ENCODE measurements at regions not wholly inside any gene's neighbourhood (a gene's known extent, or its start where the extent isn't known, plus 50 kb on each side); places are given as distances from the start of the nearest gene placed in this dataset.
"Not testable (repeated sequence)": the region's sequence is repeated elsewhere in the genome, so short reads cannot be mapped to it uniquely, and the experiment has no call there.

- no peaks in the 10 kb centered on the region for H3K4me1 Mint-ChIP-seq
- H3K27me3 Mint-ChIP-seq, result no peaks in the 10 kb centered on the region
- no peak for DNase-seq
- H3K27ac Mint-ChIP-seq, result no peak overlapping the region
- no peaks in the 10 kb centered on the region for H3K36me3 Mint-ChIP-seq
- H3K9me3 Mint-ChIP-seq, result peaks cover 9% of the 10 kb centered on the region
- no peak overlapping the region for H3K4me3 Mint-ChIP-seq
These were observed 168.3 kb downstream of the TRIML1 start for GRCh38 chr4:188307591-188307990.

GRCh38 chr4:188308142-188308541 lies 168.9 kb downstream of the TRIML1 start:
- no peak for DNase-seq
- Mint-ChIP-seq H3K36me3 (no peaks in the 10 kb centered on the region), H3K4me3 (no peak overlapping the region), H3K4me1 (no peaks in the 10 kb centered on the region), H3K27ac (no peak overlapping the region), H3K9me3 (peaks cover 10% of the 10 kb centered on the region), H3K27me3 (no peaks in the 10 kb centered on the region)

GRCh38 chr4:188316391-188316790 lies 177.2 kb downstream of the TRIML1 start:
- DNase-seq, result no peak
- no peaks in the 10 kb centered on the region for H3K27me3 Mint-ChIP-seq

GRCh38 chr4:188328966-188329365 lies 189.7 kb downstream of the TRIML1 start:
- H3K27me3 Mint-ChIP-seq, result no peaks in the 10 kb centered on the region
- no peak overlapping the region for H3K4me3 Mint-ChIP-seq
- H3K36me3 Mint-ChIP-seq, result no peaks in the 10 kb centered on the region
- no peak for DNase-seq
- H3K4me1 Mint-ChIP-seq, result no peaks in the 10 kb centered on the region
- peaks cover 1% of the 10 kb centered on the region for H3K9me3 Mint-ChIP-seq
- H3K27ac Mint-ChIP-seq, result no peak overlapping the region

More at GRCh38 chr4:188316391-188316790, 177.2 kb downstream of the TRIML1 start:
- Mint-ChIP-seq H3K4me3 (no peak overlapping the region), H3K36me3 (no peaks in the 10 kb centered on the region), H3K27ac (no peak overlapping the region), H3K4me1 (no peaks in the 10 kb centered on the region), H3K9me3 (peaks cover 14% of the 10 kb centered on the region)

- H3K4me1 Mint-ChIP-seq, result no peaks in the 10 kb centered on the region
- no peaks in the 10 kb centered on the region for H3K27me3 Mint-ChIP-seq
- H3K36me3 Mint-ChIP-seq, result no peaks in the 10 kb centered on the region
- DNase-seq, result no peak
- H3K27ac Mint-ChIP-seq, result no peak overlapping the region
- peaks cover 1% of the 10 kb centered on the region for H3K9me3 Mint-ChIP-seq
- no peak overlapping the region for H3K4me3 Mint-ChIP-seq
These were observed 190.3 kb downstream of the TRIML1 start for GRCh38 chr4:188329521-188329920.

- H3K27ac Mint-ChIP-seq, result no peak overlapping the region
- H3K36me3 Mint-ChIP-seq, result no peaks in the 10 kb centered on the region
- no peaks in the 10 kb centered on the region for H3K27me3 Mint-ChIP-seq
- no peaks in the 10 kb centered on the region for H3K9me3 Mint-ChIP-seq
- H3K4me1 Mint-ChIP-seq, result no peaks in the 10 kb centered on the region
- DNase-seq, result no peak
- H3K4me3 Mint-ChIP-seq, result no peak overlapping the region
These were observed 193.0 kb downstream of the TRIML1 start for GRCh38 chr4:188332265-188332664.

- Mint-ChIP-seq H3K27ac (no peak overlapping the region), H3K27me3 (no peaks in the 10 kb centered on the region), H3K9me3 (no peaks in the 10 kb centered on the region), H3K4me3 (no peak overlapping the region), H3K4me1 (no peaks in the 10 kb centered on the region), H3K36me3 (no peaks in the 10 kb centered on the region)
- no peak for DNase-seq
These were observed 197.7 kb downstream of the TRIML1 start for GRCh38 chr4:188336891-188337290.

GRCh38 chr4:188341428-188341827 lies 202.2 kb downstream of the TRIML1 start:
- Mint-ChIP-seq H3K27ac (no peak overlapping the region), H3K4me1 (no peaks in the 10 kb centered on the region), H3K27me3 (no peaks in the 10 kb centered on the region), H3K9me3 (peaks cover 3% of the 10 kb centered on the region), H3K36me3 (no peaks in the 10 kb centered on the region), H3K4me3 (no peak overlapping the region)
- no peak for DNase-seq

GRCh38 chr4:188346171-188346809 lies 207.0 kb downstream of the TRIML1 start:
- DNase-seq, result no peak
- Mint-ChIP-seq H3K27ac (no peak overlapping the region), H3K4me3 (no peak overlapping the region), H3K27me3 (no peaks in the 10 kb centered on the region), H3K9me3 (peaks cover 5% of the 10 kb centered on the region), H3K4me1 (no peaks in the 10 kb centered on the region), H3K36me3 (no peaks in the 10 kb centered on the region)

GRCh38 chr4:188347339-188347738 lies 208.1 kb downstream of the TRIML1 start:
- H3K4me1 Mint-ChIP-seq, result no peaks in the 10 kb centered on the region

GRCh38 chr4:188349569-188349968 lies 210.3 kb downstream of the TRIML1 start:
- H3K4me3 Mint-ChIP-seq, H3K9me3 Mint-ChIP-seq, H3K36me3 Mint-ChIP-seq, H3K27ac Mint-ChIP-seq, DNase-seq, H3K27me3 Mint-ChIP-seq, H3K4me1 Mint-ChIP-seq: not testable (repeated sequence)

More at GRCh38 chr4:188347339-188347738, 208.1 kb downstream of the TRIML1 start:
- Mint-ChIP-seq H3K9me3 (peaks cover 6% of the 10 kb centered on the region), H3K4me3 (no peak overlapping the region), H3K27ac (no peak overlapping the region), H3K36me3 (no peaks in the 10 kb centered on the region), H3K27me3 (no peaks in the 10 kb centered on the region)
- no peak for DNase-seq

- H3K27ac Mint-ChIP-seq, result no peak overlapping the region
- H3K27me3 Mint-ChIP-seq, result no peaks in the 10 kb centered on the region
- H3K36me3 Mint-ChIP-seq, result no peaks in the 10 kb centered on the region
- no peak overlapping the region for H3K4me3 Mint-ChIP-seq
- no peaks in the 10 kb centered on the region for H3K4me1 Mint-ChIP-seq
- no peak for DNase-seq
- peaks cover 2% of the 10 kb centered on the region for H3K9me3 Mint-ChIP-seq
These were observed 224.0 kb downstream of the TRIML1 start for GRCh38 chr4:188363196-188363595.

GRCh38 chr4:188370777-188371176 lies 231.5 kb downstream of the TRIML1 start:
- no peaks in the 10 kb centered on the region for H3K27me3 Mint-ChIP-seq
- no peak overlapping the region for H3K27ac Mint-ChIP-seq
- no peak for DNase-seq
- H3K4me3 Mint-ChIP-seq, result no peak overlapping the region
- H3K9me3 Mint-ChIP-seq, result peaks cover 11% of the 10 kb centered on the region
- no peaks in the 10 kb centered on the region for H3K36me3 Mint-ChIP-seq
- no peaks in the 10 kb centered on the region for H3K4me1 Mint-ChIP-seq

- H3K36me3 Mint-ChIP-seq, result no peaks in the 10 kb centered on the region
- no peak overlapping the region for H3K4me3 Mint-ChIP-seq
- H3K27ac Mint-ChIP-seq, result no peak overlapping the region
- H3K9me3 Mint-ChIP-seq, result peaks cover 15% of the 10 kb centered on the region
- no peaks in the 10 kb centered on the region for H3K27me3 Mint-ChIP-seq
- H3K4me1 Mint-ChIP-seq, result no peaks in the 10 kb centered on the region
- DNase-seq, result no peak
These were observed 232.8 kb downstream of the TRIML1 start for GRCh38 chr4:188372058-188372457.

GRCh38 chr4:188372829-188373228 lies 233.6 kb downstream of the TRIML1 start:
- Mint-ChIP-seq H3K9me3 (peaks cover 15% of the 10 kb centered on the region), H3K36me3 (no peaks in the 10 kb centered on the region)

GRCh38 chr4:188374871-188375270 lies 235.6 kb downstream of the TRIML1 start:
- no peak overlapping the region for H3K27ac Mint-ChIP-seq
- no peak overlapping the region for H3K4me3 Mint-ChIP-seq
- no peaks in the 10 kb centered on the region for H3K4me1 Mint-ChIP-seq
- no peak for DNase-seq
- no peaks in the 10 kb centered on the region for H3K27me3 Mint-ChIP-seq
- peaks cover 15% of the 10 kb centered on the region for H3K9me3 Mint-ChIP-seq
- no peaks in the 10 kb centered on the region for H3K36me3 Mint-ChIP-seq

More at GRCh38 chr4:188372829-188373228, 233.6 kb downstream of the TRIML1 start:
- DNase-seq, result no peak
- no peak overlapping the region for H3K4me3 Mint-ChIP-seq
- H3K27me3 Mint-ChIP-seq, result no peaks in the 10 kb centered on the region
- H3K4me1 Mint-ChIP-seq, result no peaks in the 10 kb centered on the region
- no peak overlapping the region for H3K27ac Mint-ChIP-seq
